ENCODE measurements at regions not wholly inside any gene's neighbourhood (a gene's known extent, or its start where the extent isn't known, plus 50 kb on each side); places are given as distances from the start of the nearest gene placed in this dataset.

GRCh38 chr7:91579837-91580236 lies 300.7 kb downstream of the MTERF1 start:
- TF ChIP-seq POLR2A (IDR thresholded peaks at IDR 0.05; ENCODE audit: low read depth, low read length) (no peak), POLR2AphosphoS5 (IDR thresholded peaks at IDR 0.05; ENCODE audit: low read depth, low read length) (no peak)

Measured in GM12892 (cell line).